WTC11 (cell line): ENCODE measurements at regions not wholly inside any gene's neighbourhood (a gene's known extent, or its start where the extent isn't known, plus 50 kb on each side); places are given as distances from the start of the nearest gene placed in this dataset.

Source experiments
- ATF1 ChIP-seq: sonication (generic); formaldehyde crosslinking; IDR thresholded peaks from 2 replicates; pipeline ENCODE4 v1.8.1; 2023; ENCODE audit warnings: mild to moderate bottlenecking, moderate library complexity, missing genetic modification reagents
- CTCF ChIP-seq: fragments of 200-600 bp; IDR thresholded peaks from 2 replicates; pipeline ENCODE4 v1.8.0; 2022; ENCODE audit warnings: antibody characterized with exemption
- E2F5 ChIP-seq: sonication (generic); formaldehyde crosslinking; IDR thresholded peaks from 2 replicates; pipeline ENCODE4 v1.8.1; 2022; ENCODE audit warnings: mild to moderate bottlenecking, moderate library complexity, missing genetic modification reagents
- IRF2 ChIP-seq: sonication (generic); formaldehyde crosslinking; IDR thresholded peaks from 2 replicates; pipeline ENCODE4 v1.8.0; 2022; ENCODE audit warnings: low read depth, missing genetic modification reagents, borderline replicate concordance
- JAZF1 ChIP-seq: fragments of 250-450 bp; sonication (Bioruptor Pico); IDR thresholded peaks from 2 replicates; pipeline ENCODE4 v1.9.0; 2021; ENCODE audit warnings: moderate library complexity, mild to moderate bottlenecking, inconsistent platforms
- NFYB ChIP-seq: sonication (generic); formaldehyde crosslinking; conservative IDR thresholded peaks from 2 replicates; pipeline ENCODE4 v1.8.0; 2022; ENCODE audit warnings: low read depth, missing genetic modification reagents
- NR3C1 ChIP-seq: sonication (generic); formaldehyde crosslinking; conservative IDR thresholded peaks from 2 replicates; pipeline ENCODE4 v1.8.1; 2023; ENCODE audit warnings: low read depth, mild to moderate bottlenecking, missing genetic modification reagents
- USF2 ChIP-seq: sonication (generic); formaldehyde crosslinking; IDR thresholded peaks from 2 replicates; pipeline ENCODE4 v1.8.1; 2023; ENCODE audit warnings: mild to moderate bottlenecking, missing genetic modification reagents, moderate library complexity
- ZNF317 ChIP-seq: sonication (generic); formaldehyde crosslinking; IDR thresholded peaks from 2 replicates; pipeline ENCODE4 v1.8.1; 2023; ENCODE audit warnings: low read depth, mild to moderate bottlenecking, moderate library complexity, missing genetic modification reagents, borderline replicate concordance

- TF ChIP-seq CTCF (no peak), ATF1 (CRISPR knock-in tag) (no peak), NR3C1 (CRISPR knock-in tag) (no peak), USF2 (CRISPR knock-in tag) (no peak), ZNF317 (no peak), JAZF1 (CRISPR knock-in tag) (no peak), E2F5 (no peak), NFYB (CRISPR knock-in tag) (no peak), IRF2 (CRISPR knock-in tag) (no peak)
These were observed 1322.1 kb downstream of the TMEM121 start for GRCh38 chr14:106848330-106849121.
